IPS DF 4.7 (cell line): ENCODE measurements at regions not wholly inside any gene's neighbourhood (a gene's known extent, or its start where the extent isn't known, plus 50 kb on each side); places are given as distances from the start of the nearest gene placed in this dataset.

ENCODE experiments used
- DNase-seq: peaks from one replicate; pipeline ENCODE4 v3.0.0-alpha.2; 2013; ENCODE audit warnings: low spot score; ENCODE audit errors: extremely low read depth

DNA sequence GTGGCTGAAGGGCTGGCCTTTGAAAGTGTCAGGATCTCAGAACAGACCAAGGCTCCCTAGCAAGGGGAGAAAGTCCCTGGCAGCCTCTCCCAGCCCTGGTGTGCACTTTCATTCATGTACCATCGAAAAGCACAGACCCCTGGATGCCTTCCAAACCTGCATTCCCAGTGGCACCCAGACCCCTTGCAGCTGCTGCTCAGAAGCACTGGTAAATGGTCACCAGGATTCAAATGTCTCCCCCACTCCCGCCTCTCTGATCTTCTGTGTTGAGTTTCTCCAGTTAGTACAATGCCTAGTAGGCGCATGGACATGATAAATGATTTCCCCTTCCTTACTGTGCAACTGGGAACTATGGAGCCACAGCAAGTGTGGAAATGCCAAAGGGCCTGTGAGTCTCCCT, 180.0 kb downstream of the GLI2 start:
- no peak for DNase-seq

DNA sequence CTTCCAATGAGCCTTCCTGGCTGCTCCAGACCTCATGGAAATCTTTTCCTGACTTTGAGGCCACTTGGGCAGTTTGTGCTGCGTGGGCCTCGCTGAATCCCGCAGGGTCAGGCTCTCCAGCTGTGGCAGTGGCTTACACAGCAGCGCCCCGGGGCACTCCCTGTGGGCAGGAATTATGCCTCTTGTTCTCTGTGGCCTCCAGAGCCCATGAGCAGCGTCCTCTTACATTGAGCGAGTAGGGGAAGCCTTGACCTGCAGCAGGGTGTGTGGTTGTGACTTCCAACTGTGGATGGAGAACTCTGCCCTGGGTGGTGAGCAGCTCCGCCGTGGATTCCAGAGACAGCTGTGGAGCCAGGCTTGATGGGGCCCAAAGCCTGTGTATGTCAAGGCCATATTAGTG, 180.8 kb downstream of the GLI2 start:
- DNase-seq = no peak

DNA sequence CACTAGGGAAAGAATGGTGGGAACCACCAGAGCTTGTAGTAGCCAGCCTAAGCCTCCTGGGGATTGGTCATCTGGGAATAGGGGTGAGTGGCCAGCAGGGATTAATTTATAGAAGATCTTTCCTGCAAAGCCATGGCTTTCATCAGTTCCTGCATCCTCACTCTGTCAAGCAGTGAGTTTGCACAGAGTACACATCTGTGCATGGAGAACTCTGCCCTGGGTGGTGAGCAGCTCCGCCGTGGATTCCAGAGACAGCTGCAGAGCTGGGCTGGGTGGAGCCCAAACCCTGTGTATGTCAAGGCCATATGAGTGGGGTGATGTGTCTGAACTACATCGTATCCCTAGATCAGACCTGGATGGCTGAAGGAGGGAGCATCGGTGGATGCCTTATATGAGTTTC, 182.2 kb downstream of the GLI2 start:
- no peak for DNase-seq

DNA sequence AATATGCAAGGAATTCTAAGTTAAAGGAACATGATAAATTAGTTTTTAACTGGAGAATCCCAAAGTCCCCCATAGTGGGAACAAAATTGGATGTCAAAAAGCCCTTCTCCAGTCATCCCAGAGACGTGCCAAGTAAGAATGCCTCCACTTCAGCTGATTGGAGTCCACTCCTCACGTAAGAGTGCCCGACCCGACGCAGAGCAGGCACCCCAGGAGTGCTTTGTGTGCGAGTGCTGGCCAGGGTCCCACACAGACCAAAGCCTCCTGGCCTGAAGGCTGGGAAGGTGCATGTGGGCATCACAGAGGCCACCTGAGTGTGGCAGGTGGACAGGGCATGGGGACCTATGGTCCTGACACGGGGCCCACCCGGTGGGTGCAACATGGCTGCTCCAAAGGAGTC, 183.5 kb downstream of the GLI2 start:
- no peak for DNase-seq

DNA sequence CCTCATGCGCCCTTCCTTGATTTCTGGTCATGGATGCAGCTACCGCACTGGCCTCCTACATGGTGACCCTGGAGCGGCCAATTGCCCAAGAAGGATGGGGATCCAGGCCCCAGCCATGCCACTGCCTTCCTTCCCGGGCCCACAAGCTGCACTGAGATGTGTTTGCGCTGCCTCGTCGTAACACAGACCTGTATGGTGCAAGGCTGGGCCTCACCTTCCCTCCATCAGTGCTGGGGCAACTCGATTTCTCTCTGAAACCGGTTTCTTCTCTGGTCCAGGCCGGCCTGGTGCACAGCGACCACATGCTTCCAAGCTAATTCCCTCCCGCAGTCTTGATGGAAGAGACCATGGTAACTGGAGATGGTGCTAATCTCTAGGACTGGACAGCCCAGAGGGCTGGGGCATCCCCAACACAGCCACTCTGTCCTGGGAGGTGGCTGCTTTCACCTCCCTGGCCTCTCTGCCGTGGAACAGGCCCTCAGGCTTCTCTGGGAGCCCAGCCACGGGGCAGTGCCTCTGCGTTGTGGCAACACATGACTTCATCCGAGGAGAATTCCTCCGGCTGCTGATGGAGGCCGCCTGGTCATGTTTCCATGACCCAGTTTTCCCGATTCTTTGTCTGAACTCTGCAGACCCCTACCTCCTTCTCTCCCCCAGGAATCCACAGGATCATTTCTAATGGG, 184.2 kb downstream of the GLI2 start:
- no peak for DNase-seq

DNA sequence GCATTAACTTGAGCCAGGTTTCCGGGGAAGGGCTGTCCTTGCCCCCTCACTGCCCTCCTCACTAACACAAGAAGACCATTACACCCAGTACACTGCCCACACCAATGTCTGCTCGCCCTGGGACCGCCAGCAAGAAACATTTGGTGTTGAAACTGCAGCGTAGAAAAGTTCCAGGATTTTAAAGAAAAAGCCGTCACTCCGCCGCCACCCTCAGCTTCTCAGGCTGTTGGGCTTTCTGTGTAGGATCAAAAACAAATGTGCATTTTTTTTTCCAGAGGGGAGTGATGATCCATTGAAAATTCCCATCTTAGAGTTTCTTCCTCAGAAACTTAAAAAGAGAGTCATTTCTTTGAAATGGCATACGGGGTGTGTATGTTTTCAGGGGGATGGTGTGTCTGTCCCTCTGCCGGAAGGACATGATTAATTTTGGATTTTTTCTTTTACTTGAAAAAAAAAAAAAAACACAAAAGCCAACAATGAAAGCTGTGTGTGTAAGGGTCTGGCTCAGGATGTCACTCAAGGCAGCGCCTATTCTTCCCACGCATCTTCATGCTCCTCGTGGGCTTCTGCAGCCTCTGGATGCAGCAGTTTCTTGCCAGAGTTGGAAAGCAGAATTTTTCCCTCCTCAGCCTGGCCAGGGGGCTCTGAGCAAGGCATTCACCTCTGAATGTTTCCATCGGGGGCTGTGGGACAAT, 184.9 kb downstream of the GLI2 start:
- no peak for DNase-seq

DNA sequence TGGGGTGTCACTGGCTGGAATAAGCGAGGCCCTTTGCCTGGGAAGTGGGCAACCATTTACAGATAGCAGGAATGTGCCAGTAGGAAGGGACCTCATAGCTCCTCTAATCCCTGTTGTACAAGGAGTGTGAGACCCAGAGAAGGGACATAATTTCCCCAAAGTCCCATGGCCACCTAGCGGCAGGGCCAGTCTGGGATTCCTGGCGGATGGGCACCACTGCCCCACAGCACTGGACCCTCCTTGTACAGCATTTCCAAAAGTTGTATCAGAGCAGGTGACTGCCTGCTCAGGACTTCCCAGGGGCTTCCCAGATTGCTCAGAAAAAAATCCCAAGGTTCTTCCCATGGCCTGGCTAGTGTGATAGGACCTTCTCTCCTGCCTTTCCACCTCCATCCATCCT, 185.8 kb downstream of the GLI2 start:
- DNase-seq = no peak

DNA sequence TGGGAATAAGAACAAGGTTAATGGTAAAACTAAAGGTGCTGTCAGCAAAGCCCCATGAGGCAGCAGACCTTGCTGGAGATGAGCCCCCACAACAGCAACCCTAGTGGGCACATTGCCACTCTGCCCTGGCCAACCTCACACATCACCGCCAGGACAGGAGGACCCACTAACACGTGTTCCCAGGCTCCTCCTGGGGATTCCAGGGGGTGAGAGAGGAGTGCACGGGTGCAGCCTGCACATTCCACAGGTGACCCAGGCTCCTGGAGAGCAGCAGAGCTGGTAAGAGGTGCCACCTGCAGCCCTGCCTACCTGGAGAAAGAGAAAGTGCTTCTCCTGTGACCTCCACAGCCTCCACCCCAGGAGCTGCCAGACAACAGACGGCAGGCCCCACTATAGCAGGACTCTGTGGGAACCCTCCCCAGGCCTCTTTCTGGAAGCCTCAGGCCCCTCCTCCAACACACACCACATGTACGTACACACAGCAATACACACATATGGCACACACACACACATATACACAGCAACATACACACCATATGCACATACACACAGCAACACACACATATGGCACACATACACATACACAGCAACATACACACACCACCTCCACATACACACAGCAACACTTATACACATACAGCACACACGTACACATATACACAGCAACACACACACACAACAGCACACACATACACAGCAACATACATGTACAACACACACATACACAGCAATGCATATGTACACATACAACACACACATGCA, 187.1 kb downstream of the GLI2 start:
- DNase-seq = no peak

DNA sequence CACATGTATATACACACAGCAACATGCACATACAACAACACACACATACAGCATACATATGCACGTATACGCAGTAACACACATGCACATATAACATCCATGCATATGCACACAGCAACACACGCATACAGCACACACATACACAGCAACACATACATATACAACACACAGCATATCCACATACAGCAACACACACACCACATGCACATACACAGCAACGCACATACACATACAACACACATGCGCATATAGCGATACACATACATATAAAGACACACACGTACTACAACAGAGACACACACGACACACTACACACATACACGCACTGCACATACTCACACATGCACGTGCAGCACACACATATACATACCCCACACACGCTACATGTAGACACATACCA, 187.8 kb downstream of the GLI2 start:
- no peak for DNase-seq

DNA sequence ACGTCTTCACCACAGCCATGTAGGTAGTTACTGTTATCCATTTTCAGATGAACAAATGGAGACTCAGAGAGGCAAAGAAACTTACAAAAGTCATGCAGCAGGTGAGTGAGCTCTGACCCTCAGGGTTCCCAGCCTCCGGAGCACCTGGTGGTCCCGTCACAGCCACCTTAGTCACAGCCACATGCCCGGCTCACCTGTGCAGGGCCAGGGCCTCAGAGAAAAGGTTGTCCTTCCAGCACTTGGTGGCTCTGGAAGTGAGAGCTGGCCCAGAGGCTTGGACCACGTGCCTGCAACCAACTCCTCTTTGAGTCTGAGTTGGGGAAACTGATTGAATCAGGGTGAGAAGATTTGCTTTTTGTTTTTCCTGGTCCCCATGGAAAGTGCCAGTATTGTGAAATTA, 189.3 kb downstream of the GLI2 start:
- no peak for DNase-seq

DNA sequence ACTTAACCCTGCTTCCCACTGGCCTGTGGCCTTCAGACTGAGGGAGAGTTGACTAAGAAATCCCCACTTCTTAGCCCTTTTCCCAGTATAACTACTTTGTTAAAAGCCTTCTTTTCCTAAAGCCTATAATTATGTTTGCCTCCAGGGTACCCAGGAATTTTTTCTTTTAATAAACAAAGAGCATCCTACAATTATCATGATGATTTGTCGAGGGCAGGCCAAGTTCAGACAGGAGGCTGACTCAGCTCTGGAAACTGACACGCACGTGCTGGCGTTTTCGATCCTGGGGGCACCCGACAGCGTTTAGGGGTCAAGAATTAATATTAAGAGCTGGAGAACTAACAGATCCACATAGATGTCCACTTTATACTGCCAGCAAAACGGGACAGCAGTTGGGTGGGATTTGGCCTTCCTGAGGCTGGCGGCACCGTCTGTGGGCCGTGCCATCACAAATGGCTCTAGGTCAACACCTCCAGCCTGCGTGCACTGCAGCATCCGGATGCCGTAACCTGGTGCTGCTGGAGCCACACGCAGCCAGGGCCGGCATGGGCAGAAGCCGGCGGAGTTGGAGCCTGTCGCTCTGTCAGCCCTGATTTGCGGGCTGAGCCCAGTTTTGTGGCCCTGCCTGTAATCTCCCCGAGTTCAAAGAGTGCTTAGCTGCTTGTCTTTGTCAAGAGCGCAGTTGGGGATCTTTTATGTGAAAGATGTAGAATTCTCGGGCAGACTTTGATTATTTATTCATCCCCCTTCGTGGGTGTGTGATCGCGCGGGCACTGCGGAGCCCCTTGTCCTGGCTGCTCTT, 191.0 kb downstream of the GLI2 start:
- DNase-seq = no peak

DNA sequence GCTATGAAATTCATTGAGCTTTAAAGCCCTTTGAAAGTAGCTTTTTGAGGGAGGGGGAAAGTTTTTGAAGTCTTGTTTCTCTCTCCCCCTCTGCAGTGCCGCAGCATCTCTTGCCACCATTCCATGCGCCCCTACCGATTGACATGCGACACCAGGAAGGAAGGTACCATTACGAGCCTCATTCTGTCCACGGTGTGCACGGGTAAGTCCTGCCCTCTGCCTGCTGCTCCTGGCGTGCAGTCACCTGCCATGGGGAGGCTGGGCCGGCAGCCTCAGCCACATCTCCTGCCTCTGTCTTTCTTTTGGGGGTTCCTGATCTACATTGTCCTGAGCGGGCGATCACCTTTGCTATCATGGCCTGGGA, 191.6 kb downstream of the GLI2 start:
- DNase-seq = no peak

DNA sequence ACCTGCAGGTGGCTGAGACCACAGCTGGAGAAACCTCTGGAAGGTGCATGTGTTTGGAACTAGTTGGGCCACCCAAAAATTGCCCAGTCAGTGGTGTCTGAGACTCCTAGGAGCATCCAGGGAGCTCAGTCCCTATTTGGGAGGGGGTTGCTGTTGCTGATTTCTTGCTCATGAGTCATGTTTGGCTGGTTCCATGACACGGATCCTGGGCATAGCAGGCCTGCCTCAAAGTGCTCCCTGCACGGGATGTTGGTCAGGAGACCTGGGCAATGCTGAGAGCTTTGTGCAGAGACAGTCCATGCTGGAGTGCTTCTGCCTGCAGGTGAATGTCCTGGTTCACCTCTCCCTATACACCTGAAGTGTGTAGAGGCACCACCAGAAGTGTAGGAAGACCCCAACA, 194.2 kb downstream of the GLI2 start:
- no peak for DNase-seq

DNA sequence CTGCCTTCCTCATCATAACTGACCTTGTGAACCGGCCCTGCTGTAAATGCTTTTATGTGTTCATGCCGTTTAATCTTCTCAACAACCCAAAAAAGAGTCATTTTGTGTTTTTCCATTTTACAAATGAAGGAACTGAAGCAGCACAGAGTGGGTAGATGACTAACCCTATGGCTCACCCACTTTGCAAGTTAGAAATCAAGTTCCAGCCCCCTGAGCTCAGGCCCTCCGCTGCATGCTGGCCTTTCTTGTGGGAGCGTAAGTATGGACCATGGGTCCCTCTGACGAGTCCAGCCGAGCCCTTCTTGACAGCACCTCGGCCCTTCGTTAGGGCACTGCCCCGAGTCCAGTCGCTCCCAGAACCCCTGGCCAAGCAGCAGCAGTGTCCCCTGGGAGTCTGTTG, 194.6 kb downstream of the GLI2 start:
- DNase-seq = no peak

DNA sequence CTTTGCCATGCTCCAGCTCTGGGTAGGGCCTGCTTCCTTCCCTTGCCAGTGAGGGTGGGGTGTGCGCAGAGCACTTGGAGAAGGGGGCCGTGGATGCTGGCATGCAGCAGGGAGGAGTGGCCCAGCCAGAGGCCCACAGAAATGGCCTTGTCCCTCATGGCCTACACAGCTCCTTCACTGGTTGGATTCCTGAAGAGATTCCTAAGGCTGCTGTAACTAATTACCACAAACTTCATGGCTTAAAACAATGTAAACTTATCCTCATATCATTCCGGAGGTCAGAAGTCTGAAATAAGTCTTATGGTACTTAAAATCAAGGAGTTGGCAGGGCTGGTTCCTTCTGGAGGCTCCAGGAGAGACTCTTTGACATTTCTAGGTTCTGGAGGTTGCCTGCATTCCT, 195.2 kb downstream of the GLI2 start:
- no peak for DNase-seq

DNA sequence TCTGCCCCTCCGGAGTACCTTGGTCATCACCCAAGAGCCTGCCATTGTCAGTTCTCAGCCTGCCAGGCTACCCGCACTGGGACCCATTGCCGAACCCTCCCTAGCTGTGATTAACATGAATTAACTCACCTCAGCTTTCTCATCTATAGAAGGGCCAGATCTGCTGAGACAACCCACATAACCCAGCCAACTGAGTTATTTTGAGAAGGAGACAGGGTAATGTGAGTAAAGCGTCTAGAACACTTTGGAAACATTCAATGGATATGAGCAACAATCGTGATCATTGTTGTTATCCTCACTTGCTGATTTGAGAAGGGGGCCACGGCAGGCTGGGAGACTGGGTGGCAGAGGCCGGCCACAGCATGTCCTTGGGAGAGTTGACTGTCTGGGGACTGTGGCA, 196.8 kb downstream of the GLI2 start:
- DNase-seq = no peak

DNA sequence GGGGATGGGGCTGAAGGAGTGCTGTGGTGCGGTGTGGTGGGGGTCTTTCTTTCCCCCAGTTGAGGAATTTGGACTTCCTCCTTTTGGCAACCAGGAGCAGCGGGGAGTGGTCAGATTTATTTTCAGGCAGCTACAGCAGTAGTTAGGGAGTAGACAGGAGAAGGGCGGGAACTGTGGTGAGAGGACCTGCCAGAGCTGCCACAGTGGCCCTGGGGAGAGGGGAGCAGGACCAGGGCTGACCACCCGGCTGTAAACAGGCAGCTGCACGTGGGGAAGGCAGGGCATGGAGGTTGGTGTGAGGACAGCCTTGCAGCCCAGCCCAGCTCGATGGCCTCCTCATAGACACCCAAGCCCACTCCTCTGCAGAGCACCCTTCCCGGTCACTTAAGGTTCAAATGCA, 197.2 kb downstream of the GLI2 start:
- no peak for DNase-seq

DNA sequence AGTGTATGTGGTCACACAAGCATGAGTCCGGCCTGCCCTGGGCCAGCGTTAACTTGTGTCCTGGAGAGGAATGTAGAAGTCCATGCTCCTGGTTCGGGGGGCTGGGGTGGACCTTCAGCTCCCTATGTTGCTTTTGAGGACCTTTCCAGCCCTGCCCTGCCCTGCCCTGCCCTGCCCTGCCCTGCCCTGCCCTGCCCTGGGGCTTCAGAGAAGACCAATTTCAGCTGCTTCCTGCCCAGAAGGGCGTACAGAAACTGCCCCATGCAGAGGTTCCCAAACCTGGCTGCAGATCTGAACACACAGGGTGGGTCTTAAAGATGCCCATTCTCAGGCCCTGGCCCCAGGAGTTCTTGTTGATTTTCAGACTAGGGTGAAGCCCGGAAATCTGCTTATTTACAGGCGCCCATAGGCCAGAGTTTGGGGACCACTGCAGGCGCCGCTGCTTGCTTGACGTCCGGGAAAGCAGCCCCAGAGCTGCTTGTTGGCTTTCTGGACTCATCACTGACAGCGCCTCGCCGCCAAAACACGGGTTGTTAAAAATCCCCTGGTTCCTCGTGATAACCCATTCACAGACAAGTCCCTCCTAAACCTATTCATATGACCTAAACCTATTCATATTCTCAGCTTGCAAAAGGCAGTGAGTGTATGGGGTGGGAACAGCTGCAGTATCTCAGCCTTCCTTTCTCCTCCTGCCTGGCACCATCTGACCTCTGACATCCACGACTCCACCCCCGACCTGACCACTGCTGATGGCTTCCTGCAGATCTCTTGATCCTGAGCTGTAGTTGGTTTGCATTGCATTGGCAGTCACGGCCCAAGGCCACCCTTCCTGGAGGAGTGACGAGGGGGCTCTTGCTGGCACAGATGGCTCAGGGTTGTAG, 198.3 kb downstream of the GLI2 start:
- no peak for DNase-seq

DNA sequence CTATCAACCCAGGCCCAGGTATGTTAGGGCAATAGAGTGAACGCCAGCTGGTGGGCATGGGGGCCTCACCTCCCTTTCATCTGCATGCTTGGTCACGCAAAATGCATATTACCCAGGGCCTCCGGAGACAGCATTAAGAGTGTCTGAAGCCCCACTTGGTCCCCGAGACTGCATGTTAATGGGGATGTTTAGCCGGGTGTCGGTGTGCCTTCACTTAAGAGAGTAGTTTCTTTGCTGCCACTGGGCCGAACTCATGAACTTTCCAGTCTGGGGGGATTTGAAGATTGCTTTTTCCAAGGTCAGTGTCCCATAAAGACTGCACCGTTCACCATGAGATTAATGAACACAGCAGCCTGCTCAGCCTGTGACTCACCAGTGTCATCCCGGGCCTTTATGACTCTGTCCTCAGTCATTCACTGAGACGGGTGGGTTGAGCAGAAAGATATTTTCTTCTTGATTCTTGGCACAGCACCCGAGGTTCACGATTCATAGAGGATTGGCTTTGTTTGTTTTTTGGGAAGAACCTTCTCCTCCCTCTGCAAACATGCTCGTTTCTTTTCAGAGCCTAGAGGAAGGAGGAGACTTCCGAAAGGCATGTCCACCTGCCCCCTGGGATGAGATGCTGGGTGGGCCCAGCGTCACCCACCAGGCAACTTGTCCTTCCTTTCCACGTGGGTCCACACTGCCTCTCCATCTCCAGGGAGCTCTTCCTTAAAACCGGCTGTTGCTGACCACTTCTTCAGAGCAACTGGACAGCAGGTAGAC, 199.1 kb downstream of the GLI2 start:
- DNase-seq = no peak
